Liver (tissue), 3 donors: ENCODE measurements at regions not wholly inside any gene's neighbourhood (a gene's known extent, or its start where the extent isn't known, plus 50 kb on each side); places are given as distances from the start of the nearest gene placed in this dataset.

Experiments used
- ATF3 ChIP-seq: IDR thresholded peaks from 2 replicates; pipeline ENCODE4 v1.6.1; 2016; ENCODE audit warnings: antibody characterized with exemption
- CTCF ChIP-seq: fragments of 150-350 bp; IDR thresholded peaks from 2 replicates; pipeline ENCODE4 v1.5.1; 2017; ENCODE audit warnings: improper control_type of control experiment, low read depth, low read length; ENCODE audit not compliant: missing input control
- FOXA1 ChIP-seq: IDR thresholded peaks from 2 replicates; pipeline ENCODE4 v1.6.1; 2016; ENCODE audit warnings: antibody characterized with exemption
- JUND ChIP-seq, 2 donors: IDR thresholded peaks; 2 replicates each; pipeline ENCODE4 v1.6.1; 2016; ENCODE audit warnings: antibody characterized with exemption in 2 of 2
- RAD21 ChIP-seq, 2 donors: IDR thresholded peaks; 2 replicates each; pipeline ENCODE4 v1.6.1; 2016; ENCODE audit warnings: antibody characterized with exemption in 2 of 2, mild to moderate bottlenecking in 2 of 2
- REST ChIP-seq: IDR thresholded peaks from 2 replicates; pipeline ENCODE4 v1.6.1; 2016; ENCODE audit warnings: antibody characterized with exemption, mild to moderate bottlenecking
- SP1 ChIP-seq: IDR thresholded peaks from 2 replicates; pipeline ENCODE4 v1.6.1; 2018; ENCODE audit warnings: antibody characterized with exemption, mild to moderate bottlenecking
- TAF1 ChIP-seq: conservative IDR thresholded peaks from 2 replicates; pipeline ENCODE4 v1.6.1; 2016; ENCODE audit warnings: antibody characterized with exemption, mild to moderate bottlenecking
- YY1 ChIP-seq: IDR thresholded peaks from 2 replicates; pipeline ENCODE4 v1.6.1; 2016; ENCODE audit warnings: antibody characterized with exemption, mild to moderate bottlenecking
- TF ChIP-seq, protein P1 (sequence below): IDR thresholded peaks from 2 replicates; pipeline ENCODE4 v1.6.1; 2016; ENCODE audit warnings: antibody characterized with exemption
- TF ChIP-seq, protein P2 (sequence below): IDR thresholded peaks from 2 replicates; pipeline ENCODE4 v1.6.1; 2016; ENCODE audit warnings: antibody characterized with exemption
- donor health status: healthy.
- donor health status: healthy.

GRCh38 chr7:95672434-95672833 is 76.1 kb upstream of the PDK4 start:
- TF ChIP-seq CTCF, result no peak
- no peak for TF ChIP-seq REST
- TF ChIP-seq JUND (IDR thresholded peaks at IDR 0.05), result no peak
- no peak for TF ChIP-seq FOXA1
- TF ChIP-seq YY1, result no peak
- no peak for TF ChIP-seq RAD21 (IDR thresholded peaks at IDR 0.05)
- TF ChIP-seq TAF1, result no peak
- TF ChIP-seq, protein P1, sequence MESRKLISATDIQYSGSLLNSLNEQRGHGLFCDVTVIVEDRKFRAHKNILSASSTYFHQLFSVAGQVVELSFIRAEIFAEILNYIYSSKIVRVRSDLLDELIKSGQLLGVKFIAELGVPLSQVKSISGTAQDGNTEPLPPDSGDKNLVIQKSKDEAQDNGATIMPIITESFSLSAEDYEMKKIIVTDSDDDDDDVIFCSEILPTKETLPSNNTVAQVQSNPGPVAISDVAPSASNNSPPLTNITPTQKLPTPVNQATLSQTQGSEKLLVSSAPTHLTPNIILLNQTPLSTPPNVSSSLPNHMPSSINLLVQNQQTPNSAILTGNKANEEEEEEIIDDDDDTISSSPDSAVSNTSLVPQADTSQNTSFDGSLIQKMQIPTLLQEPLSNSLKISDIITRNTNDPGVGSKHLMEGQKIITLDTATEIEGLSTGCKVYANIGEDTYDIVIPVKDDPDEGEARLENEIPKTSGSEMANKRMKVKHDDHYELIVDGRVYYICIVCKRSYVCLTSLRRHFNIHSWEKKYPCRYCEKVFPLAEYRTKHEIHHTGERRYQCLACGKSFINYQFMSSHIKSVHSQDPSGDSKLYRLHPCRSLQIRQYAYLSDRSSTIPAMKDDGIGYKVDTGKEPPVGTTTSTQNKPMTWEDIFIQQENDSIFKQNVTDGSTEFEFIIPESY, result no peak
- TF ChIP-seq, protein P2, sequence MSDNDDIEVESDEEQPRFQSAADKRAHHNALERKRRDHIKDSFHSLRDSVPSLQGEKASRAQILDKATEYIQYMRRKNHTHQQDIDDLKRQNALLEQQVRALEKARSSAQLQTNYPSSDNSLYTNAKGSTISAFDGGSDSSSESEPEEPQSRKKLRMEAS, result no peak
- no peak for TF ChIP-seq ATF3
- TF ChIP-seq SP1, result no peak
